ENCODE measurements at regions not wholly inside any gene's neighbourhood (a gene's known extent, or its start where the extent isn't known, plus 50 kb on each side); places are given as distances from the start of the nearest gene placed in this dataset.

- Histone ChIP-seq H3K27me3 (ENCODE audit: control insufficient read depth, low read length) (no peaks in the 10 kb centered on the region), H3K27ac (ENCODE audit: low read depth, low read length) (no peak overlapping the region), H3K9me3 (ENCODE audit: control insufficient read depth, insufficient read depth, low read length) (peaks cover 2% of the 10 kb centered on the region; the same call in 1 of the 2 replicates), H3F3A (ENCODE audit: control insufficient read depth, insufficient read depth) (no peaks in the 10 kb centered on the region), H3K36me3 (ENCODE audit: control insufficient read depth, low read length) (no peaks in the 10 kb centered on the region), H3K9me2 (replicated peaks; ENCODE audit: control insufficient read depth, low read length) (no peaks in the 10 kb centered on the region), H3K4me2 (ENCODE audit: low read length) (no peak overlapping the region), H3K4me1 (ENCODE audit: control insufficient read depth, low read length) (no peaks in the 10 kb centered on the region), H3K79me2 (ENCODE audit: control insufficient read depth, low read length) (no peaks in the 10 kb centered on the region), H4K20me1 (ENCODE audit: control insufficient read depth, insufficient read depth, low read depth, low read length) (no peaks in the 10 kb centered on the region), H3K4me3 (ENCODE audit: low read length) (no peak overlapping the region)
- TF ChIP-seq EZH2phosphoT487 (IDR thresholded peaks at IDR 0.05; ENCODE audit: borderline replicate concordance, low read length), result no peak
- no peak for TF ChIP-seq CTCF (IDR thresholded peaks at IDR 0.05; ENCODE audit: low read depth, low read length, poor library complexity, severe bottlenecking)
These were observed 210.1 kb upstream of the CDH10 start for GRCh38 chr5:24854850-24855249.

DNA sequence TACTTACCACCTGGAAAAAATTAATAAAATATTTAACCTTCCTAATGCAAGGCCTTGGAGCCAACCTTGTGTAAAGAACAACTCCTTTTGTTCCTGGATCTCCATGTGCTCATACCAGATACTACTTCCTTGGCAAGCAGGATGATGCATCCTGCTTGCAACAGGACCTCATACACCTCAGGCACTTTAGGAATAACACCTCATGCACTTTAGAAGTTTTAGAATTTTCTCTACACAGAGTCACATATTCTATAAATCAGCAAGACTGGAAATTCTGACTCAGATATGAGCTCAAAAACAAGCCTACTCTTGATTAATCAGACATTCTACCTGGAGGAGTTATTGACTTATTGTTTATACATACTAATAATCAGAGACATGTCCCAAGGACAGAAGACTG is 209.6 kb upstream of the CDH10 start:
- TF ChIP-seq CTCF (IDR thresholded peaks at IDR 0.05; ENCODE audit: low read depth, low read length, poor library complexity, severe bottlenecking) (no peak), EZH2phosphoT487 (IDR thresholded peaks at IDR 0.05; ENCODE audit: borderline replicate concordance, low read length) (no peak)
- Histone ChIP-seq H3K27ac (ENCODE audit: low read depth, low read length) (no peak overlapping the region), H3F3A (ENCODE audit: control insufficient read depth, insufficient read depth) (no peaks in the 10 kb centered on the region), H3K4me3 (ENCODE audit: low read length) (no peak overlapping the region), H3K79me2 (ENCODE audit: control insufficient read depth, low read length) (no peaks in the 10 kb centered on the region), H3K27me3 (ENCODE audit: control insufficient read depth, low read length) (no peaks in the 10 kb centered on the region), H3K36me3 (ENCODE audit: control insufficient read depth, low read length) (no peaks in the 10 kb centered on the region), H4K20me1 (ENCODE audit: control insufficient read depth, insufficient read depth, low read depth, low read length) (no peaks in the 10 kb centered on the region), H3K4me1 (ENCODE audit: control insufficient read depth, low read length) (no peaks in the 10 kb centered on the region), H3K4me2 (ENCODE audit: low read length) (no peak overlapping the region), H3K9me3 (ENCODE audit: control insufficient read depth, insufficient read depth, low read length) (peaks cover 2% of the 10 kb centered on the region; the same call in 1 of the 2 replicates), H3K9me2 (replicated peaks; ENCODE audit: control insufficient read depth, low read length) (no peaks in the 10 kb centered on the region)

GRCh38 chr5:24850926-24851486 is 206.2 kb upstream of the CDH10 start:
- Histone ChIP-seq H3K27me3 (ENCODE audit: control insufficient read depth, low read length) (no peaks in the 10 kb centered on the region), H3K9me2 (replicated peaks; ENCODE audit: control insufficient read depth, low read length) (no peaks in the 10 kb centered on the region), H3K36me3 (ENCODE audit: control insufficient read depth, low read length) (no peaks in the 10 kb centered on the region), H3K4me3 (ENCODE audit: low read length) (no peak overlapping the region), H4K20me1 (ENCODE audit: control insufficient read depth, insufficient read depth, low read depth, low read length) (no peaks in the 10 kb centered on the region), H3K4me1 (ENCODE audit: control insufficient read depth, low read length) (no peaks in the 10 kb centered on the region), H3K9me3 (ENCODE audit: control insufficient read depth, insufficient read depth, low read length) (peaks cover 2% of the 10 kb centered on the region; the same call in 1 of the 2 replicates), H3K27ac (ENCODE audit: low read depth, low read length) (no peak overlapping the region), H3K79me2 (ENCODE audit: control insufficient read depth, low read length) (no peaks in the 10 kb centered on the region), H3F3A (ENCODE audit: control insufficient read depth, insufficient read depth) (no peaks in the 10 kb centered on the region), H3K4me2 (ENCODE audit: low read length) (no peak overlapping the region)
- TF ChIP-seq CTCF (IDR thresholded peaks at IDR 0.05; ENCODE audit: low read depth, low read length, poor library complexity, severe bottlenecking) (no peak), EZH2phosphoT487 (IDR thresholded peaks at IDR 0.05; ENCODE audit: borderline replicate concordance, low read length) (no peak)

Data from DOHH2 (cell line).